ENCODE measurements at regions not wholly inside any gene's neighbourhood (a gene's known extent, or its start where the extent isn't known, plus 50 kb on each side); places are given as distances from the start of the nearest gene placed in this dataset.

- FAIRE-seq (no peak), DNase-seq (ENCODE audit: insufficient read length, low spot score) (no peak)
- no peak for TF ChIP-seq CTCF (IDR thresholded peaks at IDR 0.05; ENCODE audit: insufficient read depth, missing control alignments)
Observed at GRCh38 chr20:53850319-53850718, 220.1 kb downstream of the BCAS1 start.

- TF ChIP-seq CTCF (IDR thresholded peaks at IDR 0.05; ENCODE audit: insufficient read depth, missing control alignments) = no peak
- no peak for DNase-seq (ENCODE audit: insufficient read length, low spot score)
- FAIRE-seq = no peak
Observed at GRCh38 chr20:53849471-53850059, 220.8 kb downstream of the BCAS1 start.

GRCh38 chr20:53848304-53848703 lies 222.1 kb downstream of the BCAS1 start:
- DNase-seq (ENCODE audit: insufficient read length, low spot score) (no peak), FAIRE-seq (no peak)
- no peak for TF ChIP-seq CTCF (IDR thresholded peaks at IDR 0.05; ENCODE audit: insufficient read depth, missing control alignments)

- no peak for FAIRE-seq
Observed at GRCh38 chr20:53847837-53848170, 222.6 kb downstream of the BCAS1 start.

GRCh38 chr20:53847139-53847836 lies 223.1 kb downstream of the BCAS1 start:
- no peak for TF ChIP-seq CTCF (IDR thresholded peaks at IDR 0.05; ENCODE audit: insufficient read depth, missing control alignments)
- FAIRE-seq (no peak), DNase-seq (ENCODE audit: insufficient read length, low spot score) (no peak)

More at GRCh38 chr20:53847837-53848170, 222.6 kb downstream of the BCAS1 start:
- no peak for DNase-seq (ENCODE audit: insufficient read length, low spot score)
- no peak for TF ChIP-seq CTCF (IDR thresholded peaks at IDR 0.05; ENCODE audit: insufficient read depth, missing control alignments)

GRCh38 chr20:53846640-53847039 lies 223.8 kb downstream of the BCAS1 start:
- no peak for FAIRE-seq
- TF ChIP-seq CTCF (IDR thresholded peaks at IDR 0.05; ENCODE audit: insufficient read depth, missing control alignments) = no peak
- no peak for DNase-seq (ENCODE audit: insufficient read length, low spot score)

- no peak for DNase-seq (ENCODE audit: insufficient read length, low spot score)
- TF ChIP-seq CTCF (IDR thresholded peaks at IDR 0.05; ENCODE audit: insufficient read depth, missing control alignments) = no peak
- no peak for FAIRE-seq
Observed at GRCh38 chr20:53845980-53846379, 224.4 kb downstream of the BCAS1 start.

Measured in D721Med (cell line).